ENCODE measurements at regions not wholly inside any gene's neighbourhood (a gene's known extent, or its start where the extent isn't known, plus 50 kb on each side); places are given as distances from the start of the nearest gene placed in this dataset.
"Not testable (repeated sequence)": the region's sequence is repeated elsewhere in the genome, so short reads cannot be mapped to it uniquely, and the experiment has no call there.

GRCh38 chr15:38809621-38810020 lies 245.0 kb upstream of the RASGRP1 start:
- no peak for DNase-seq (ENCODE audit: low read depth, low spot score)

GRCh38 chr15:38810686-38811085 lies 246.1 kb upstream of the RASGRP1 start:
- DNase-seq (ENCODE audit: low read depth, low spot score): no peak

GRCh38 chr15:38814254-38814653 lies 249.6 kb upstream of the RASGRP1 start:
- DNase-seq (ENCODE audit: low read depth, low spot score): not testable (repeated sequence)

- no peak for DNase-seq (ENCODE audit: low read depth, low spot score)
Measured at GRCh38 chr15:38814891-38815290, 250.3 kb upstream of the RASGRP1 start.

GRCh38 chr15:38817427-38818156 lies 253.0 kb upstream of the RASGRP1 start:
- peak; percentile 63 for DNase-seq (ENCODE audit: low read depth, low spot score)

- DNase-seq (ENCODE audit: low read depth, low spot score): no peak
Measured at GRCh38 chr15:38818157-38818790, 253.7 kb upstream of the RASGRP1 start.

- DNase-seq (ENCODE audit: low read depth, low spot score): no peak
Measured at GRCh38 chr15:38819387-38819950, 254.9 kb upstream of the RASGRP1 start.

- no peak for DNase-seq (ENCODE audit: low read depth, low spot score)
Measured at GRCh38 chr15:38823263-38823662, 258.6 kb upstream of the RASGRP1 start.

- DNase-seq (ENCODE audit: low read depth, low spot score): no peak
Measured at GRCh38 chr15:38824719-38825118, 260.1 kb upstream of the RASGRP1 start.

- no peak for DNase-seq (ENCODE audit: low read depth, low spot score)
Measured at GRCh38 chr15:38826880-38827279, 262.3 kb upstream of the RASGRP1 start.

GRCh38 chr15:38828031-38828532 lies 263.5 kb upstream of the RASGRP1 start:
- DNase-seq (ENCODE audit: low read depth, low spot score): no peak

GRCh38 chr15:38829086-38829485 lies 264.5 kb upstream of the RASGRP1 start:
- DNase-seq (ENCODE audit: low read depth, low spot score): no peak

- DNase-seq (ENCODE audit: low read depth, low spot score): no peak
Measured at GRCh38 chr15:38842226-38842625, 277.6 kb upstream of the RASGRP1 start.

- no peak for DNase-seq (ENCODE audit: low read depth, low spot score)
Measured at GRCh38 chr15:38843051-38843501, 278.5 kb upstream of the RASGRP1 start.

GRCh38 chr15:38843736-38844590 lies 279.3 kb upstream of the RASGRP1 start:
- no peak for DNase-seq (ENCODE audit: low read depth, low spot score)

GRCh38 chr15:38844736-38845135 lies 280.1 kb upstream of the RASGRP1 start:
- no peak for DNase-seq (ENCODE audit: low read depth, low spot score)

- no peak for DNase-seq (ENCODE audit: low read depth, low spot score)
Measured at GRCh38 chr15:38846346-38846745, 281.7 kb upstream of the RASGRP1 start.

GRCh38 chr15:38847666-38848065 lies 283.1 kb upstream of the RASGRP1 start:
- no peak for DNase-seq (ENCODE audit: low read depth, low spot score)

- no peak for DNase-seq (ENCODE audit: low read depth, low spot score)
Measured at GRCh38 chr15:38849046-38849445, 284.4 kb upstream of the RASGRP1 start.

GRCh38 chr15:38852188-38852587 lies 287.6 kb upstream of the RASGRP1 start:
- not testable (repeated sequence) for DNase-seq (ENCODE audit: low read depth, low spot score)

- no peak for DNase-seq (ENCODE audit: low read depth, low spot score)
Measured at GRCh38 chr15:38853608-38854007, 289.0 kb upstream of the RASGRP1 start.

GRCh38 chr15:38854506-38854905 lies 289.9 kb upstream of the RASGRP1 start:
- DNase-seq (ENCODE audit: low read depth, low spot score): no peak
